Kidney epithelial cell (primary cell): ENCODE measurements at regions not wholly inside any gene's neighbourhood (a gene's known extent, or its start where the extent isn't known, plus 50 kb on each side); places are given as distances from the start of the nearest gene placed in this dataset.

Experiments used
- DNase-seq: peaks from one replicate; pipeline ENCODE4 v3.0.0-alpha.2; 2010; ENCODE audit warnings: low read depth
- H3K27me3 ChIP-seq: 2 replicates; pipeline ENCODE4 v1.6.0; 2011; ENCODE audit warnings: low read length; ENCODE audit not compliant: control insufficient read depth, insufficient read depth
- H3K36me3 ChIP-seq: 2 replicates; pipeline ENCODE4 v1.5.1; 2011; ENCODE audit warnings: low read length; ENCODE audit not compliant: control insufficient read depth, insufficient read depth
- H3K4me3 ChIP-seq: 2 replicates; pipeline ENCODE4 v1.5.1; 2011; ENCODE audit warnings: low read depth, mild to moderate bottlenecking, control low read depth, low read length
- CTCF ChIP-seq: IDR thresholded peaks from 2 replicates; pipeline ENCODE4 v1.5.1; 2011; ENCODE audit warnings: mild to moderate bottlenecking, moderate library complexity, low read length, control low read depth, inconsistent platforms; ENCODE audit not compliant: insufficient read depth, poor library complexity, severe bottlenecking

- no peak for TF ChIP-seq CTCF
- H3K4me3 ChIP-seq = no peak overlapping the region
- no peaks in the 10 kb centered on the region for H3K36me3 ChIP-seq
- no peak for DNase-seq
- no peaks in the 10 kb centered on the region for H3K27me3 ChIP-seq
Measured at GRCh38 chr6:22519237-22519636, 50.1 kb upstream of the HDGFL1 start.
